ENCODE measurements at regions not wholly inside any gene's neighbourhood (a gene's known extent, or its start where the extent isn't known, plus 50 kb on each side); places are given as distances from the start of the nearest gene placed in this dataset.

- DNase-seq (ENCODE audit: low read depth in 1 of 2, low spot score in 2 of 2): no peak
- Histone ChIP-seq H3K4ac (replicated peaks; ENCODE audit: insufficient read length, low read depth, low read length) (no peak overlapping the region), H3K79me1 (ENCODE audit: low read depth, low read length) (no peaks in the 10 kb centered on the region; the same call in 1 of the 2 replicates), H4K91ac (replicated peaks; ENCODE audit: insufficient read length, low read length) (no peak overlapping the region), H3K79me2 (ENCODE audit: control insufficient read depth in 1 of 2, insufficient read depth in 2 of 2, low read length in 2 of 2) (no peaks in the 10 kb centered on the region), H3K4me2 (ENCODE audit: insufficient read depth in 1 of 2, low read depth in 2 of 2, low read length in 2 of 2) (no peak overlapping the region), H2AFZ (ENCODE audit: low read length) (no peak overlapping the region), H3K4me3 (ENCODE audit: extremely low read depth in 1 of 4, insufficient read depth in 2 of 4, low read depth in 3 of 4, low read length in 4 of 4) (no peak overlapping the region), H4K20me1 (replicated peaks in 1 of 2; ENCODE audit: control insufficient read depth in 1 of 2, insufficient read depth in 2 of 2, low read length in 2 of 2) (no peaks in the 10 kb centered on the region), H2BK12ac (ENCODE audit: low read depth, low read length) (0 out of 2 replicates have a peak overlapping the region, but pooled peaks have one; percentile 33), H3K36me3 (ENCODE audit: control insufficient read depth in 2 of 4, insufficient read depth in 4 of 4, low read length in 3 of 4) (no peaks in the 10 kb centered on the region), H2BK20ac (ENCODE audit: low read length) (no peak overlapping the region), H3K27me3 (replicated peaks in 1 of 4; ENCODE audit: control insufficient read depth in 3 of 4, extremely low read depth in 1 of 4, insufficient read depth in 3 of 4, low read length in 3 of 4) (peaks cover 0 to 4% (median 2%) of the 10 kb centered on the region in 4 experiments; a peak in 1 of 7 replicates), H4K8ac (ENCODE audit: extremely low read depth, insufficient read depth, low read length) (no peak overlapping the region), H2BK15ac (ENCODE audit: low read length) (no peak overlapping the region), H2AK5ac (ENCODE audit: low read depth, low read length) (peak overlapping the region; percentile 71), H3K9me3 (ENCODE audit: insufficient read depth in 2 of 2, low read depth in 1 of 2, low read length in 1 of 2) (no peaks in the 10 kb centered on the region), H3K4me1 (replicated peaks in 1 of 4; ENCODE audit: control insufficient read depth in 3 of 4, insufficient read depth in 4 of 4, low read length in 3 of 4) (peaks cover 14 to 23% (median 16%) of the 10 kb centered on the region in 4 experiments), H3K18ac (ENCODE audit: extremely low read depth, low read length) (no peak overlapping the region), H3K27ac (ENCODE audit: low read depth, low read length) (no peak overlapping the region), H3K23ac (ENCODE audit: insufficient read length) (no peak overlapping the region), H3K23me2 (ENCODE audit: low read depth, low read length) (0 out of 2 replicates have a peak, but pooled peaks cover 3% of the 10 kb centered on the region), H3K9ac (replicated peaks in 1 of 4; ENCODE audit: extremely low read depth in 1 of 4, low read depth in 3 of 4, low read length in 3 of 4) (no peak overlapping the region), H3K14ac (ENCODE audit: insufficient read length) (no peak overlapping the region), H4K5ac (ENCODE audit: insufficient read length, low read depth, low read length) (no peak overlapping the region), H2BK120ac (replicated peaks; ENCODE audit: low read depth, low read length) (no peak overlapping the region), H3K56ac (replicated peaks; ENCODE audit: insufficient read length, low read depth, low read length) (no peak overlapping the region), H2BK5ac (ENCODE audit: low read depth, low read length) (no peak overlapping the region)
- ChIA-PET CTCF (ENCODE audit: partially characterized antibody) (interaction anchor here (0.8 to 15.6 kb wide), 7 partner anchors 22 to 206 kb away, joined by 3 to 120 read pairs (median 5); no protein-coding TSS in a partner anchor), POLR2A (ENCODE audit: partially characterized antibody) (interaction anchor here (0.9 to 1.8 kb wide), 4 partner anchors 12 to 54 kb away, joined by 3 to 8 read pairs (median 4); no protein-coding TSS in a partner anchor)
- FAIRE-seq: no peak
- 90% methylated on average over 2 of the region's 2 CpGs; no CpG with 5 or more reads in 1 of the 2 experiments for WGBS, 2 experiments (ENCODE audit: extremely low coverage in 1 of 2, insufficient coverage in 1 of 2, insufficient read length in 1 of 2, insufficient replicate concordance in 2 of 2, low coverage in 1 of 2, low lambda C conversion rate in 2 of 2, missing lambda C conversion rate in 1 of 2)
- TF ChIP-seq YY1 (IDR thresholded peaks at IDR 0.05; ENCODE audit: low read depth, low read length): no peak
- TF ChIP-seq EGR1 (IDR thresholded peaks at IDR 0.05; ENCODE audit: borderline replicate concordance, low read depth, low read length): no peak
- TF ChIP-seq SP2 (IDR thresholded peaks at IDR 0.05; ENCODE audit: low read length): no peak
- no peak for TF ChIP-seq ATF3 (IDR thresholded peaks at IDR 0.05; ENCODE audit: insufficient read depth, low read depth, low read length)
- TF ChIP-seq, protein P1, sequence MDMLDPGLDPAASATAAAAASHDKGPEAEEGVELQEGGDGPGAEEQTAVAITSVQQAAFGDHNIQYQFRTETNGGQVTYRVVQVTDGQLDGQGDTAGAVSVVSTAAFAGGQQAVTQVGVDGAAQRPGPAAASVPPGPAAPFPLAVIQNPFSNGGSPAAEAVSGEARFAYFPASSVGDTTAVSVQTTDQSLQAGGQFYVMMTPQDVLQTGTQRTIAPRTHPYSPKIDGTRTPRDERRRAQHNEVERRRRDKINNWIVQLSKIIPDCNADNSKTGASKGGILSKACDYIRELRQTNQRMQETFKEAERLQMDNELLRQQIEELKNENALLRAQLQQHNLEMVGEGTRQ (IDR thresholded peaks at IDR 0.05; ENCODE audit: low read length): no peak
- TF ChIP-seq CHD2 (IDR thresholded peaks at IDR 0.05; ENCODE audit: low read length): no peak
- no peak for TF ChIP-seq RBBP5 (IDR thresholded peaks at IDR 0.05; ENCODE audit: borderline replicate concordance, low read depth, low read length)
- no peak for TF ChIP-seq EP300 (IDR thresholded peaks at IDR 0.05; ENCODE audit: borderline replicate concordance in 1 of 2, low read depth in 2 of 2, low read length in 2 of 2)
- TF ChIP-seq TAF7 (optimal IDR thresholded peaks at IDR 0.05; ENCODE audit: borderline replicate concordance, low read depth, low read length): no peak
- no peak for TF ChIP-seq RAD21 (IDR thresholded peaks at IDR 0.05 in 1 of 2, conservative IDR thresholded peaks at IDR 0.05 in 1 of 2; ENCODE audit: low read depth in 2 of 2, low read length in 2 of 2)
- no peak for TF ChIP-seq GABPA (IDR thresholded peaks at IDR 0.05; ENCODE audit: borderline replicate concordance, insufficient read depth, low read length)
- TF ChIP-seq KDM1A (IDR thresholded peaks at IDR 0.05; ENCODE audit: borderline replicate concordance, low read length): no peak
Measured at GRCh38 chr2:16011621-16011960, 71.2 kb downstream of the MYCN start.

Data from H1 (cell line).